HG02852 (cell line): ENCODE measurements at regions not wholly inside any gene's neighbourhood (a gene's known extent, or its start where the extent isn't known, plus 50 kb on each side); places are given as distances from the start of the nearest gene placed in this dataset.

Experiments used
- ATAC-seq: cut with Tn5 transposase; IDR thresholded peaks from one replicate; pipeline ENCODE4 v1.9.1; 2021; ENCODE audit warnings: mild to moderate bottlenecking, moderate library complexity; ENCODE audit not compliant: unreplicated experiment

DNA sequence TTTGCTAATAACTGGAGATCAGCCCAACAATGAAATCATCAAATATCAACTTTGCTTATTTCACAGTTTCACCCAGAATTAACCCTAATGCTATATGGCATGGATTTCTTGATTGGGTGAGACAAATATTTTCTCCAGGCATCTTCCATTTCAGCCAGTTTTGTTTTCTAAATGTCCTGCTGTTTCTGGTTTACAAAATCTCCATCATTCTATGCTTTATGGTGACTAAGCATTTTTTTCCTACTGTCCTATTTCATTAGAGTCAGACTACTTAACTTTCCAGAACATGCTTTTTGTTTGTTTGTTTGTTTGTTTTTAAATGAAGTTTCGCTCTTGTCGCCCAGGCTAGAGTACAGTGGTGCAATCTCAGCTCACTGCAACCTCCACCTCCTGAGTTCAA lies 59.5 kb upstream of the EXOC2 start:
- no peak for ATAC-seq

GRCh38 chr6:751765-752164 lies 58.8 kb upstream of the EXOC2 start:
- ATAC-seq, result no peak

- no peak for ATAC-seq
Measured at GRCh38 chr6:747921-748320, 55.0 kb upstream of the EXOC2 start.

DNA sequence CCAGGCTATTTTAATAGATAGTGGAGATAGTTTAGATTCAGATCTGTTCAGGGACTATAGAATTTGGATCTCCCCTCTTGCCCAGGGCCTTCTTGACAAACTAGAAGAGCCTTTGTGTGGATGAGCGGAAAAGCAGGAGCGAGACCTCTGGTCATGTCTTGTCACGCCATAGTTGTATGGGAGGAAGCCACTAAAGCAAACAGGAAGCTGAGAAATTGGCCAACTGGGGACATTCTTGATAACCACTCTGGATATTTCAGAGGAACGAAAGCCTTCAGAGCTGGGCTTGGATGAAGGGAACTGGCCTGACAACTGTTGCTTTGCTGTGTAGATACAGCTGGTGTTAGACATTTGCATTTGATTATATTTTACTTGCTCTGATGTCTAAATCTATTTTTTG lies 54.1 kb upstream of the EXOC2 start:
- no peak for ATAC-seq

DNA sequence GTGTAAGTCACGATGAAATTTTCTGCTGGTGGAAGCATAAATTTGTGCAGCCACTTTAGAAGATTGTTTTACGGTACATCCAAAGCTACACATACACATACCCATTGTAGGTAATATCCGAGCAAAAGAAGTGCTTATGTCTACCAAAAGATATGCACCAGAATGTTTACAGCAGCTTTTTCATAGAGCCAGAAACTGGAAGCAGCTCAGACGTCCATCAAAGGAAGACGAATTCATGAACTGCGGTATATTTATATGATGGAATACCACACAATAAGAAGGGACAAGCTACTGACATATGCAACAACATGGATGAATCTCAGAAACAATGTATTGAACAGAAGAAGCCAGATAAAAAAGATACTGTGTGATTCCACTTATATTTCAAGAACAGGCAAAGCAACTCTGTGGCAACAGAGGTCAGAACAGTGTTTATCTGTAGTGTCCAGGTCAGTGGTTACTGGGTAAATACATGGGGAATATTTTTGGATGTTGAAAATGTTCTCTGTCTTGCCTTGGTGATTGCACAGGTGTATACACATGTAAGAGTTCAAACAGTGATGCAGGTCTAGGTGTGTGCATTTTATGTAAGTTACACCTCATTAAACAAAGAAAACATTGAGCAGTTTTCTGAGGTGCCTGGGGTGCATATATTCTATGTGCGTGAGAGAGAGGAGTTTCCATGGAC lies 51.9 kb upstream of the EXOC2 start:
- ATAC-seq, result no peak

- ATAC-seq, result no peak
Measured at GRCh38 chr6:743320-744096, 50.6 kb upstream of the EXOC2 start.
